GM21786 (cell line): ENCODE measurements at regions not wholly inside any gene's neighbourhood (a gene's known extent, or its start where the extent isn't known, plus 50 kb on each side); places are given as distances from the start of the nearest gene placed in this dataset.

ENCODE experiments used
- ATAC-seq: cut with Tn5 transposase; IDR thresholded peaks from one replicate; pipeline ENCODE4 v1.9.1; 2021; ENCODE audit not compliant: unreplicated experiment

GRCh38 chr10:128520211-128520815, 394.1 kb upstream of the MKI67 start:
- ATAC-seq = no peak

GRCh38 chr10:128522551-128523308, 396.5 kb upstream of the MKI67 start:
- ATAC-seq = no peak

GRCh38 chr10:128525444-128525843, 399.2 kb upstream of the MKI67 start:
- no peak for ATAC-seq

- ATAC-seq = no peak
Measured at GRCh38 chr10:128525936-128526335, 399.7 kb upstream of the MKI67 start.

- ATAC-seq = no peak
Measured at GRCh38 chr10:128526791-128527375, 400.7 kb upstream of the MKI67 start.

GRCh38 chr10:128527711-128528110, 401.5 kb upstream of the MKI67 start:
- ATAC-seq = no peak

- no peak for ATAC-seq
Measured at GRCh38 chr10:128528167-128528566, 401.9 kb upstream of the MKI67 start.

- no peak for ATAC-seq
Measured at GRCh38 chr10:128528781-128529180, 402.6 kb upstream of the MKI67 start.

GRCh38 chr10:128529225-128529624, 403.0 kb upstream of the MKI67 start:
- no peak for ATAC-seq

GRCh38 chr10:128530301-128530700, 404.1 kb upstream of the MKI67 start:
- no peak for ATAC-seq

GRCh38 chr10:128530946-128531345, 404.7 kb upstream of the MKI67 start:
- no peak for ATAC-seq

GRCh38 chr10:128534686-128535085, 408.5 kb upstream of the MKI67 start:
- no peak for ATAC-seq

- no peak for ATAC-seq
Measured at GRCh38 chr10:128536259-128536658, 410.0 kb upstream of the MKI67 start.

GRCh38 chr10:128537834-128538330, 411.7 kb upstream of the MKI67 start:
- ATAC-seq = no peak

GRCh38 chr10:128538671-128539070, 412.4 kb upstream of the MKI67 start:
- no peak for ATAC-seq

GRCh38 chr10:128539510-128540127, 413.4 kb upstream of the MKI67 start:
- no peak for ATAC-seq

GRCh38 chr10:128540128-128540762, 414.0 kb upstream of the MKI67 start:
- ATAC-seq = no peak

- ATAC-seq = no peak
Measured at GRCh38 chr10:128540781-128541761, 414.8 kb upstream of the MKI67 start.

GRCh38 chr10:128541926-128542475, 415.8 kb upstream of the MKI67 start:
- no peak for ATAC-seq

- no peak for ATAC-seq
Measured at GRCh38 chr10:128542659-128543058, 416.4 kb upstream of the MKI67 start.
